ENCODE measurements at regions not wholly inside any gene's neighbourhood (a gene's known extent, or its start where the extent isn't known, plus 50 kb on each side); places are given as distances from the start of the nearest gene placed in this dataset.

- no peak overlapping the region for H2BK5ac ChIP-seq (ENCODE audit: low read depth, low read length)
- no peak overlapping the region for H4K91ac ChIP-seq (replicated peaks; ENCODE audit: insufficient read length, low read length)
- no peak overlapping the region for H3K9ac ChIP-seq (replicated peaks in 1 of 4; ENCODE audit: extremely low read depth in 1 of 4, low read depth in 3 of 4, low read length in 3 of 4)
- FAIRE-seq (no peak), DNase-seq (ENCODE audit: low read depth in 1 of 2, low spot score in 2 of 2) (no peak)
- H4K20me1 ChIP-seq (replicated peaks in 1 of 2; ENCODE audit: control insufficient read depth in 1 of 2, insufficient read depth in 2 of 2, low read length in 2 of 2): no peaks in the 10 kb centered on the region
- no peaks in the 10 kb centered on the region for H3K36me3 ChIP-seq (ENCODE audit: control insufficient read depth in 2 of 4, insufficient read depth in 4 of 4, low read length in 3 of 4)
- no peak overlapping the region for H3K14ac ChIP-seq (ENCODE audit: insufficient read length)
- H3K56ac ChIP-seq (replicated peaks; ENCODE audit: insufficient read length, low read depth, low read length): no peak overlapping the region
- no peak overlapping the region for H3K4me2 ChIP-seq (ENCODE audit: insufficient read depth in 1 of 2, low read depth in 2 of 2, low read length in 2 of 2)
- H3K9me3 ChIP-seq (ENCODE audit: insufficient read depth in 2 of 2, low read depth in 1 of 2, low read length in 1 of 2): no peaks in the 10 kb centered on the region
- H2BK120ac ChIP-seq (replicated peaks; ENCODE audit: low read depth, low read length): no peak overlapping the region
- H2AK5ac ChIP-seq (ENCODE audit: low read depth, low read length): no peak overlapping the region
- H3K4me1 ChIP-seq (replicated peaks in 1 of 4; ENCODE audit: control insufficient read depth in 3 of 4, insufficient read depth in 4 of 4, low read length in 3 of 4): no peaks in the 10 kb centered on the region
- H3K23me2 ChIP-seq (ENCODE audit: low read depth, low read length): no peaks in the 10 kb centered on the region; the same call in 1 of the 2 replicates
- H2BK15ac ChIP-seq (ENCODE audit: low read length): no peak overlapping the region
- H3K23ac ChIP-seq (ENCODE audit: insufficient read length): no peak overlapping the region
- no peak overlapping the region for H4K8ac ChIP-seq (ENCODE audit: extremely low read depth, insufficient read depth, low read length)
- TF ChIP-seq KDM1A (IDR thresholded peaks at IDR 0.05; ENCODE audit: borderline replicate concordance, low read length) (no peak), MAFK (IDR thresholded peaks at IDR 0.05; ENCODE audit: low read depth, low read length) (no peak), SUZ12 (IDR thresholded peaks at IDR 0.05; ENCODE audit: low read length) (no peak), GABPA (IDR thresholded peaks at IDR 0.05; ENCODE audit: borderline replicate concordance, insufficient read depth, low read length) (no peak), SP4 (IDR thresholded peaks at IDR 0.05; ENCODE audit: low read length) (no peak), CEBPB (IDR thresholded peaks at IDR 0.05; ENCODE audit: low read depth, low read length) (no peak), TEAD4 (IDR thresholded peaks at IDR 0.05; ENCODE audit: low read depth, low read length) (no peak), CTBP2 (IDR thresholded peaks at IDR 0.05; ENCODE audit: borderline replicate concordance, insufficient read depth, insufficient read length, low read length) (no peak), CHD1 (IDR thresholded peaks at IDR 0.05; ENCODE audit: low read depth, low read length) (no peak), SIX5 (IDR thresholded peaks at IDR 0.05; ENCODE audit: low read depth, low read length) (no peak), RFX5 (IDR thresholded peaks at IDR 0.05; ENCODE audit: borderline replicate concordance, low read depth, low read length) (no peak), TAF7 (optimal IDR thresholded peaks at IDR 0.05; ENCODE audit: borderline replicate concordance, low read depth, low read length) (no peak), GTF2F1 (IDR thresholded peaks at IDR 0.05; ENCODE audit: borderline replicate concordance, low read depth, low read length) (no peak), JUND (IDR thresholded peaks at IDR 0.05; ENCODE audit: low read length) (no peak), ZNF274 (IDR thresholded peaks at IDR 0.05; ENCODE audit: borderline replicate concordance, extremely low read depth, low read length) (no peak), HDAC2 (IDR thresholded peaks at IDR 0.05; ENCODE audit: borderline replicate concordance in 1 of 2, low read depth in 2 of 2, low read length in 2 of 2) (no peak)
- H3K79me2 ChIP-seq (ENCODE audit: control insufficient read depth in 1 of 2, insufficient read depth in 2 of 2, low read length in 2 of 2): no peaks in the 10 kb centered on the region
- H4K5ac ChIP-seq (ENCODE audit: insufficient read length, low read depth, low read length): no peak overlapping the region
- no peaks in the 10 kb centered on the region for H3K79me1 ChIP-seq (ENCODE audit: low read depth, low read length)
- WGBS, 2 experiments (ENCODE audit: extremely low coverage in 1 of 2, insufficient coverage in 1 of 2, insufficient read length in 1 of 2, insufficient replicate concordance in 2 of 2, low coverage in 1 of 2, low lambda C conversion rate in 2 of 2, missing lambda C conversion rate in 1 of 2): 91% methylated on average over 2 of the region's 2 CpGs; no CpG with 5 or more reads in 1 of the 2 experiments
- H2BK12ac ChIP-seq (ENCODE audit: low read depth, low read length): no peak overlapping the region
- H3K27ac ChIP-seq (ENCODE audit: low read depth, low read length): no peak overlapping the region
- H3K4ac ChIP-seq (replicated peaks; ENCODE audit: insufficient read length, low read depth, low read length): no peak overlapping the region
- no peak overlapping the region for H3K4me3 ChIP-seq (ENCODE audit: extremely low read depth in 1 of 4, insufficient read depth in 2 of 4, low read depth in 3 of 4, low read length in 4 of 4)
- CTCF ChIA-PET (ENCODE audit: partially characterized antibody): interaction anchor here (2.0 kb wide), 1 partner anchor 21 kb away, joined by 5 read pairs; no protein-coding TSS in a partner anchor
- no peak overlapping the region for H2AFZ ChIP-seq (ENCODE audit: low read length)
- H3K27me3 ChIP-seq (replicated peaks in 1 of 4; ENCODE audit: control insufficient read depth in 3 of 4, extremely low read depth in 1 of 4, insufficient read depth in 3 of 4, low read length in 3 of 4): no peaks in the 10 kb centered on the region
- H3K18ac ChIP-seq (ENCODE audit: extremely low read depth, low read length): no peak overlapping the region
- POLR2A ChIA-PET (ENCODE audit: partially characterized antibody): no interaction called here
- no peak overlapping the region for H2BK20ac ChIP-seq (ENCODE audit: low read length)
These were observed 79.6 kb upstream of the THUMPD2 start for GRCh38 chr2:39858677-39859076.

Data from H1 (cell line).